Mucosa of stomach (tissue), 1 donor: ENCODE measurements at regions not wholly inside any gene's neighbourhood (a gene's known extent, or its start where the extent isn't known, plus 50 kb on each side); places are given as distances from the start of the nearest gene placed in this dataset.

Experiments used
- H3K27me3 ChIP-seq: one replicate; pipeline ENCODE4 v1.7.0; 2013; ENCODE audit warnings: mild to moderate bottlenecking, low read length; ENCODE audit not compliant: control insufficient read depth, insufficient read depth
- H3K36me3 ChIP-seq: one replicate; pipeline ENCODE4 v1.7.0; 2013; ENCODE audit warnings: low read length; ENCODE audit not compliant: control insufficient read depth, insufficient read depth
- H3K4me1 ChIP-seq: one replicate; pipeline ENCODE4 v1.7.0; 2013; ENCODE audit warnings: mild to moderate bottlenecking, low read length; ENCODE audit not compliant: control insufficient read depth, insufficient read depth
- H3K4me3 ChIP-seq: one replicate; pipeline ENCODE4 v1.7.0; 2013; ENCODE audit warnings: low read length
- H3K9ac ChIP-seq: one replicate; pipeline ENCODE4 v1.7.0; 2013; ENCODE audit warnings: mild to moderate bottlenecking, low read length, moderate library complexity
- H3K9me3 ChIP-seq: one replicate; pipeline ENCODE4 v1.7.0; 2013; ENCODE audit warnings: mild to moderate bottlenecking, low read length, moderate library complexity; ENCODE audit not compliant: control insufficient read depth
- donor health status: Pancreatic carcinoma.

- no peaks in the 10 kb centered on the region for H3K9me3 ChIP-seq
- no peak overlapping the region for H3K9ac ChIP-seq
- H3K4me3 ChIP-seq: no peak overlapping the region
- no peaks in the 10 kb centered on the region for H3K27me3 ChIP-seq
- no peaks in the 10 kb centered on the region for H3K4me1 ChIP-seq
- H3K36me3 ChIP-seq: no peaks in the 10 kb centered on the region
Observed at GRCh38 chr18:77984833-77985232, 735.2 kb downstream of the GALR1 start.

DNA sequence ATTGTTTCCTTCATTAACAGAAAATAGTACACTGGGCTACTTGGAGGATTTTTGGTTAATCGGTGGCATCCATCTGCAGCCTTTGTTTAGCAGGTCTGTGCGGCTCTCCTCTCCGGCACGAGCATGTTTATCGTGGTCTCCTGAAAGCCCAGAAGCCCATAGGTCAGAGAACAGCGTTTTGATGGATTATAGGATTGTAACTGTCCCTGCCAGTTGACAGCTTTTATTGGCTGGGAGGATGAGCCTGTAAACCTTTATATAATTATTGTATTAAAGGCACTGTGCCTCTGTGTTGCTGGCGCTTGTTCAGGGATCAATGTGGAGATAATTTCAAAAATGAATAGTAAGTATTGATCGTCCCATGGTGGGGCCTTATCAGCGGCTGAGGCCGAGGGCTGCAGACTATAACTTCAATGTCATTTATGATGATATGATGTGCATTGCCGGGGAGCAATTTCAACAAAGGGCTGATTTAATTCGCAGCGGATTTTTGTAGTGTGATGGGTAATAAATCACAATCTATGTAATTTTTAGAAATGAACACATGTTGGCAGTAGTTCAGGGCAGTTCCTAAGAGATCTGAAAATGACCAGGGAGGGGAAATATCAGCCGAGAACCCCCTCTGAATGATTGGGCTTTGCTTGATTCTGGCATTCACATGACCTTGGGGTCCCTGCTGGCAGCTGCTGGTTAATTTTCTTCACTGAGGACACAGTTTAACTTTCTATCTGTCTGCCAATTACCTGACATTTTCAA lies 736.1 kb downstream of the GALR1 start:
- no peak overlapping the region for H3K4me3 ChIP-seq
- no peaks in the 10 kb centered on the region for H3K36me3 ChIP-seq
- no peaks in the 10 kb centered on the region for H3K9me3 ChIP-seq
- no peak overlapping the region for H3K9ac ChIP-seq
- no peaks in the 10 kb centered on the region for H3K4me1 ChIP-seq
- H3K27me3 ChIP-seq: no peaks in the 10 kb centered on the region

- Histone ChIP-seq H3K36me3 (no peaks in the 10 kb centered on the region), H3K27me3 (no peaks in the 10 kb centered on the region), H3K4me3 (no peak overlapping the region), H3K9me3 (no peaks in the 10 kb centered on the region), H3K4me1 (no peaks in the 10 kb centered on the region), H3K9ac (no peak overlapping the region)
Observed at GRCh38 chr18:77990131-77990530, 740.5 kb downstream of the GALR1 start.

DNA sequence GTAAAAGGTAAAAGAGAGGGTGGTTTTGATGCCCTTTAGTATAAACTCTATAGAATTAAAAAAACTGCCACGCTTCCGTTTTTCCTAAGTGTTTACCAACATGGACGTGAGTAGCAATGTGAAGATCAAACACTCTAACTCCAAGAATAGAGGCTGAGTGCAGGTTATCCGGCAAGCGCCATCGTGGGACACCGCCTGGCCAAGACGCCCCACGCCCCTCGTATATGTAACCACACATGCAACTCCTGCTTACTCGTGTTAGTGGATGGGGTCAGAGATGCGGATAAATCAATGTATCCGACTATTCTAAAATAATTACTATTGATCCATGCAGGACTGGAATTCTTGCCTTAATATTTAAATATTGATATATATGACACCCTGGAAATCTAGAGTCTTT lies 741.3 kb downstream of the GALR1 start:
- H3K4me1 ChIP-seq: no peaks in the 10 kb centered on the region
- H3K4me3 ChIP-seq: no peak overlapping the region
- no peaks in the 10 kb centered on the region for H3K9me3 ChIP-seq
- H3K36me3 ChIP-seq: no peaks in the 10 kb centered on the region
- H3K9ac ChIP-seq: no peak overlapping the region
- no peaks in the 10 kb centered on the region for H3K27me3 ChIP-seq

- no peak overlapping the region for H3K4me3 ChIP-seq
- H3K27me3 ChIP-seq: no peaks in the 10 kb centered on the region
- H3K9me3 ChIP-seq: no peaks in the 10 kb centered on the region
- H3K4me1 ChIP-seq: no peaks in the 10 kb centered on the region
- H3K9ac ChIP-seq: no peak overlapping the region
- H3K36me3 ChIP-seq: no peaks in the 10 kb centered on the region
Observed at GRCh38 chr18:77992057-77992456, 742.4 kb downstream of the GALR1 start.

DNA sequence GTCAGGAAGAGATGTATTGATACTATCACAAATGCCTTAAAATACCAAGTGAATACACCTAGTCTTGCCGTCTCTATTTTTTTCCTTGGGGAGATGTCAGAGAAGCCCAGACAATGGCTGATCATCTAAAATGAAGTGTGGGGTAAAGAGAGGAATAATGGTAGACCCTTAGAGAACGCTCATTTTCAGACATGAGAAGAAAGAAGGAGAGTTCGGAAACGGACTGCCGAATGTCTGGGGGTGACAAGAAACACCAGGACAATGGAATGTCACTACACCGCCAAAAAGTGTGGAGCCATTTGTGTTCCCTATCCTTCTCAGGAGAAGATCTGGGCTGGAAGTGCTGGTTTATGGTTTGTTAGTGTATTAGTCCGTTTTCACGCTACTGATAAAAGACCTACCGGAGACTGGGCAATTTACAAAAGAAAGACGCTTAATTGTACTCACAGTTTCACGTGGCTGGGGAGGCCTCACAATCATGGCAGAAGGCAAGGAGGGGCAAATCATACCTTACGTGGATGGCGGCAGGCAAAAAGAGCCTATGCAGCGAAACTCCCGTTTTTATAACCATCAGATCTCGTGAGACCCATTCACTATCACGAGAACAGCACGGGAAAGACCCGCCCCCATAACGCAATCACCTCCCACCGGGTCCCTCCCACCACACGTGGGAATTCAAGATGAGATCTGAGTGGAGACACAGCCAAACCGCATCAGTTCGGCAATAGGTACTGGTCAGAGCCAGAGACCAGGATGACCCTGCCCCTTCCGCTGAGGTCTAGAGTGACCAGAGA lies 743.7 kb downstream of the GALR1 start:
- no peaks in the 10 kb centered on the region for H3K9me3 ChIP-seq
- no peaks in the 10 kb centered on the region for H3K36me3 ChIP-seq
- H3K4me3 ChIP-seq: no peak overlapping the region
- no peak overlapping the region for H3K9ac ChIP-seq
- H3K4me1 ChIP-seq: no peaks in the 10 kb centered on the region
- H3K27me3 ChIP-seq: no peaks in the 10 kb centered on the region

DNA sequence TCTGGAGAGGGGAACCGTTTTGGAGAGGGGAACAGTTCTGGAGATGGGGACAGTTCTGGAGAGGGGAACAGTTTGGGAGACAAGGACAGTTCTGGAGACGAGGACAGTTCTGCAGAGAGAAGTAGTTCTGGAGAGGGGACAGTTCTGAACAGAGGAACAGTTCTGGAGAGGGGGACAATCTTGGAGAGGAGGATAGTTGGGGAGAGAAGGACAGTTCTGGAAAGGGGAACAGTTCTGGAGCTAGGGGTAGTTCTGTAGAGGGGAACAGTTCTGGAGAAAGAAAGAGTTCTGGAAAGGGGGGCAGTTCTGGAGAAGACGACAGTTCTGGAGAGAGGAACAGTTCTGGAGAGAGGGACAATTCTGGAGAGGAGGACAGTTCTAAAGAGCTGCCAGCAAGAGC lies 745.9 kb downstream of the GALR1 start:
- no peaks in the 10 kb centered on the region for H3K27me3 ChIP-seq
- H3K36me3 ChIP-seq: no peaks in the 10 kb centered on the region
- H3K9me3 ChIP-seq: no peaks in the 10 kb centered on the region
- H3K9ac ChIP-seq: no peak overlapping the region
- H3K4me3 ChIP-seq: no peak overlapping the region
- H3K4me1 ChIP-seq: no peaks in the 10 kb centered on the region

- H3K27me3 ChIP-seq: no peaks in the 10 kb centered on the region
- H3K9me3 ChIP-seq: no peaks in the 10 kb centered on the region
- H3K9ac ChIP-seq: no peak overlapping the region
- no peaks in the 10 kb centered on the region for H3K36me3 ChIP-seq
- no peak overlapping the region for H3K4me3 ChIP-seq
- no peaks in the 10 kb centered on the region for H3K4me1 ChIP-seq
Observed at GRCh38 chr18:77996737-77997136, 747.1 kb downstream of the GALR1 start.

- Histone ChIP-seq H3K9ac (no peak overlapping the region), H3K36me3 (no peaks in the 10 kb centered on the region), H3K9me3 (no peaks in the 10 kb centered on the region), H3K4me3 (no peak overlapping the region), H3K4me1 (no peaks in the 10 kb centered on the region), H3K27me3 (no peaks in the 10 kb centered on the region)
Observed at GRCh38 chr18:78001811-78002210, 752.2 kb downstream of the GALR1 start.

- Histone ChIP-seq H3K4me1 (no peaks in the 10 kb centered on the region), H3K9ac (no peak overlapping the region), H3K36me3 (no peaks in the 10 kb centered on the region), H3K4me3 (no peak overlapping the region), H3K9me3 (no peaks in the 10 kb centered on the region), H3K27me3 (no peaks in the 10 kb centered on the region)
Observed at GRCh38 chr18:78006006-78006773, 756.5 kb downstream of the GALR1 start.

GRCh38 chr18:78006774-78007260 lies 757.2 kb downstream of the GALR1 start:
- Histone ChIP-seq H3K4me1 (no peaks in the 10 kb centered on the region), H3K36me3 (no peaks in the 10 kb centered on the region), H3K9ac (no peak overlapping the region), H3K27me3 (no peaks in the 10 kb centered on the region), H3K9me3 (no peaks in the 10 kb centered on the region), H3K4me3 (no peak overlapping the region)

DNA sequence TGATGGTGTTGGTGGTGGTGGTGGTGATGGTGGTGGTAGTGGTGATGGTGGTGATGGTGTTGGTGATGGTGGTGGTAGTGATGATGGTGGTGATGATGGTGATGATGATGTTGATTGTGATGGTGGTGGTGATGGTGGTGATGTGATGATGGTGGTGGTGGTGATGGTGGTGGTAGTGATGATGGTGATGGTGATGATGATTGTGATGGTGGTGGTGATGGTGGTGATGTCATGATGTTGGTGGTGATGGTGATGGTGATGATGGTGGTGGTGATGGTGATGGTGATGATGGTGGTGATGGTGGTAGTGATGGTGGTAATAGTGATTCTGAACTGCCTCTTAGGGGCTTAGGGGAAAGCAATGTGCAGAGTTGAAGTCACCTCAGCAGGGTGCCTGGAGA lies 760.7 kb downstream of the GALR1 start:
- no peaks in the 10 kb centered on the region for H3K9me3 ChIP-seq
- H3K4me1 ChIP-seq: no peaks in the 10 kb centered on the region
- no peaks in the 10 kb centered on the region for H3K36me3 ChIP-seq
- H3K4me3 ChIP-seq: no peak overlapping the region
- H3K27me3 ChIP-seq: no peaks in the 10 kb centered on the region
- H3K9ac ChIP-seq: no peak overlapping the region
